SK-N-SH (cell line): ENCODE measurements at regions not wholly inside any gene's neighbourhood (a gene's known extent, or its start where the extent isn't known, plus 50 kb on each side); places are given as distances from the start of the nearest gene placed in this dataset.

Source experiments
- CTCF ChIA-PET: fragments of 300-600, 350-600 bp; formaldehyde crosslinking; extraction: SDS; loops from one replicate; lab custom pipeline; 2021; lab: Yijun Ruan, JAX
- POLR2A ChIA-PET: fragments of 350-600 bp; sonication (Branson Sonifier 250); formaldehyde crosslinking; extraction: SDS; loops from one replicate; lab custom pipeline; 2020; ENCODE audit warnings: antibody characterized with exemption, inconsistent platforms; lab: Yijun Ruan, JAX
- DNase-seq: peaks from one replicate; pipeline ENCODE4 v3.0.0; 2012
- H2AFZ ChIP-seq: fragments of 200-600 bp; sonication (generic); 2 replicates; pipeline ENCODE4 v1.8.1; 2016; ENCODE audit warnings: antibody characterized with exemption, mild to moderate bottlenecking, low read depth
- H3F3A ChIP-seq: fragments of 200-600 bp; sonication (generic); replicated peaks from 2 replicates; pipeline ENCODE3; 2016; ENCODE audit warnings: antibody characterized with exemption, mild to moderate bottlenecking; ENCODE audit not compliant: insufficient read depth
- H3K27ac ChIP-seq, 2 experiments: fragments of 200-500 bp in 1 of 2; fragments of 200-600 bp in 1 of 2; sonication (Bioruptor generic) in 1 of 2; sonication (generic), shearing (Covaris generic) in 1 of 2; 2 replicates each; pipeline versions ENCODE4 v1.5.1 to v1.6.1; 2014 to 2016; ENCODE audit warnings: low read depth in 2 of 2, inconsistent platforms in 1 of 2, low read length in 1 of 2, mild to moderate bottlenecking in 1 of 2, mixed read lengths in 1 of 2
- H3K27me3 ChIP-seq: fragments of 200-600 bp; sonication (generic), shearing (Covaris generic); 2 replicates; pipeline ENCODE4 v1.6.1; 2016; ENCODE audit warnings: mixed run types; ENCODE audit not compliant: insufficient read depth
- H3K36me3 ChIP-seq, 2 experiments: fragments of 200-500 bp in 1 of 2; fragments of 200-600 bp in 1 of 2; sonication (Bioruptor generic) in 1 of 2; sonication (generic) in 1 of 2; replicated peaks in 1 of 2; 2 replicates each; pipeline versions ENCODE3 to v1.5.1; 2014 to 2016; ENCODE audit warnings: low read length in 1 of 2, mild to moderate bottlenecking in 1 of 2; ENCODE audit not compliant: insufficient read depth in 2 of 2, control insufficient read depth in 1 of 2
- H3K4me1 ChIP-seq, 2 experiments: fragments of 200-500 bp in 1 of 2; fragments of 200-600 bp in 1 of 2; sonication (Bioruptor generic) in 1 of 2; sonication (generic), shearing (Covaris generic) in 1 of 2; 2 replicates each; pipeline versions ENCODE4 v1.5.1 to v1.6.1; 2014 to 2016; ENCODE audit warnings: low read depth in 1 of 2, low read length in 1 of 2, mixed run types in 1 of 2; ENCODE audit not compliant: insufficient read depth in 2 of 2, control insufficient read depth in 1 of 2
- H3K4me2 ChIP-seq: fragments of 200-600 bp; sonication (generic), shearing (Covaris generic); 2 replicates; pipeline ENCODE4 v1.6.1; 2017; ENCODE audit warnings: mixed run types
- H3K4me3 ChIP-seq, 2 experiments: fragments of 200-500 bp in 1 of 2; fragments of 200-600 bp in 1 of 2; sonication (Bioruptor generic) in 1 of 2; sonication (generic), shearing (Covaris generic) in 1 of 2; 2 replicates each; pipeline versions ENCODE4 v1.5.1 to v1.8.1; 2014 to 2016; ENCODE audit warnings: low read depth in 2 of 2, inconsistent platforms in 1 of 2, low read length in 1 of 2, mild to moderate bottlenecking in 1 of 2, mixed read lengths in 1 of 2, moderate library complexity in 1 of 2
- H3K79me2 ChIP-seq: fragments of 200-600 bp; sonication (generic); 2 replicates; pipeline ENCODE4 v1.8.1; 2017; ENCODE audit warnings: mild to moderate bottlenecking; ENCODE audit not compliant: insufficient read depth
- H3K9ac ChIP-seq: fragments of 200-600 bp; sonication (generic); 2 replicates; pipeline ENCODE4 v1.6.1; 2017; ENCODE audit warnings: mixed run types
- H3K9me2 ChIP-seq: fragments of 200-600 bp; sonication (generic); 2 replicates; pipeline ENCODE4 v1.6.1; 2017; ENCODE audit warnings: mixed run types
- H3K9me3 ChIP-seq: fragments of 200-600 bp; sonication (generic); 2 replicates; pipeline ENCODE4 v1.6.1; 2017; ENCODE audit warnings: mixed run types, mild to moderate bottlenecking, moderate library complexity
- H4K20me1 ChIP-seq: fragments of 200-600 bp; sonication (generic); 2 replicates; pipeline ENCODE4 v1.6.1; 2017; ENCODE audit warnings: mild to moderate bottlenecking, mixed run types; ENCODE audit not compliant: insufficient read depth
- CHD2 ChIP-seq: fragments of 150-350 bp; IDR thresholded peaks from 2 replicates; pipeline ENCODE4 v1.6.1; 2018; ENCODE audit warnings: low read length; ENCODE audit not compliant: partially characterized antibody
- CTCF ChIP-seq: fragments of 200-600 bp; sonication (generic); IDR thresholded peaks from 2 replicates; pipeline ENCODE4 v1.6.1; 2017; ENCODE audit warnings: antibody characterized with exemption, mild to moderate bottlenecking, moderate library complexity
- ELF1 ChIP-seq: IDR thresholded peaks from 2 replicates; pipeline ENCODE4 v1.4.0; 2012
- EZH2phosphoT487 ChIP-seq: fragments of 200-600 bp; sonication (generic); IDR thresholded peaks from 2 replicates; pipeline ENCODE4 v1.6.1; 2017; ENCODE audit warnings: low read depth, mixed run types, mild to moderate bottlenecking, antibody characterized with exemption, moderate library complexity, borderline replicate concordance
- FOXM1 ChIP-seq: IDR thresholded peaks from 2 replicates; pipeline ENCODE4 v1.4.0; 2012; ENCODE audit warnings: low read depth, mild to moderate bottlenecking
- GABPA ChIP-seq: IDR thresholded peaks from 2 replicates; pipeline ENCODE4 v1.4.0; 2012; ENCODE audit warnings: low read depth, mild to moderate bottlenecking
- JUND ChIP-seq: IDR thresholded peaks from 2 replicates; pipeline ENCODE4 v1.4.0; 2012
- MXI1 ChIP-seq: IDR thresholded peaks from 2 replicates; pipeline ENCODE4 v1.6.1; 2012; ENCODE audit warnings: mild to moderate bottlenecking, low read depth, low read length, improper control_type of control experiment
- NFIC ChIP-seq: IDR thresholded peaks from 2 replicates; pipeline ENCODE4 v1.4.0; 2012; ENCODE audit warnings: borderline replicate concordance
- PBX3 ChIP-seq: IDR thresholded peaks from 2 replicates; pipeline ENCODE4; 2012
- RCOR1 ChIP-seq: fragments of 150-350 bp; IDR thresholded peaks from 2 replicates; pipeline ENCODE4 v1.6.1; 2017; ENCODE audit warnings: antibody characterized with exemption, low read length
- REST ChIP-seq: IDR thresholded peaks from 2 replicates; pipeline ENCODE4 v1.6.1; 2012; ENCODE audit warnings: mild to moderate bottlenecking, low read depth, low read length, moderate library complexity
- RXRA ChIP-seq: IDR thresholded peaks from 2 replicates; pipeline ENCODE4 v1.4.0; 2012; ENCODE audit warnings: low read depth, mild to moderate bottlenecking, borderline replicate concordance
- SMC3 ChIP-seq: IDR thresholded peaks from 2 replicates; pipeline ENCODE4 v1.6.1; 2012; ENCODE audit warnings: low read depth, low read length, improper control_type of control experiment
- ZBTB33 ChIP-seq: IDR thresholded peaks from 2 replicates; pipeline ENCODE4 v1.4.0; 2012; ENCODE audit warnings: low read depth, borderline replicate concordance
- WGBS: methylation state at CpG from one replicate; pipeline ENCODE4 v1.1.6; 2017; ENCODE audit warnings: low lambda C conversion rate; 5-methylcytosine and 5-hydroxymethylcytosine counted together

- H3K4me1 ChIP-seq = no peaks in the 10 kb centered on the region
- no peaks in the 10 kb centered on the region for H3K36me3 ChIP-seq
- H3K9ac ChIP-seq = no peak overlapping the region
- H3K9me2 ChIP-seq = no peaks in the 10 kb centered on the region
- no peaks in the 10 kb centered on the region for H4K20me1 ChIP-seq
- H3F3A ChIP-seq = no peaks in the 10 kb centered on the region
- CTCF ChIA-PET = interaction anchor here (1.3 to 2.5 kb wide), 3 partner anchors 10 to 369 kb away, joined by 4 to 8 read pairs (median 4); no protein-coding TSS in a partner anchor
- POLR2A ChIA-PET = no interaction called here
- TF ChIP-seq ELF1 (no peak), SMC3 (no peak), CTCF (no peak), GABPA (no peak), EZH2phosphoT487 (no peak), NFIC (no peak), RXRA (no peak), JUND (no peak)
- TF ChIP-seq, all 33 proteins: peak for 0
- Histone ChIP-seq H3K27me3 (no peaks in the 10 kb centered on the region), H3K4me3 (no peak overlapping the region), H3K27ac (no peak overlapping the region), H3K4me2 (no peak overlapping the region), H3K79me2 (no peaks in the 10 kb centered on the region), H3K9me3 (no peaks in the 10 kb centered on the region), H2AFZ (no peak overlapping the region)
- 67% methylated on average over 6 of the region's 6 CpGs for WGBS
- no peak for DNase-seq
Measured at GRCh38 chr10:29033311-29033940, 255.4 kb upstream of the LYZL1 start.

GRCh38 chr10:29034592-29034991 lies 254.3 kb upstream of the LYZL1 start:
- Histone ChIP-seq H3K4me1 (no peaks in the 10 kb centered on the region), H3K9me2 (no peaks in the 10 kb centered on the region), H3K4me3 (no peak overlapping the region), H3K9me3 (no peaks in the 10 kb centered on the region), H3F3A (no peaks in the 10 kb centered on the region), H3K4me2 (no peak overlapping the region), H3K36me3 (no peaks in the 10 kb centered on the region), H3K9ac (no peak overlapping the region), H3K27me3 (no peaks in the 10 kb centered on the region), H3K27ac (no peak overlapping the region), H4K20me1 (no peaks in the 10 kb centered on the region), H2AFZ (no peak overlapping the region), H3K79me2 (no peaks in the 10 kb centered on the region)
- ChIA-PET CTCF (interaction anchor here (2.5 kb wide), 1 partner anchor 11 kb away, joined by 8 read pairs; no protein-coding TSS in a partner anchor), POLR2A (no interaction called here)
- WGBS = 42% methylated on average over 5 of the region's 5 CpGs
- TF ChIP-seq ZBTB33 (no peak), REST (no peak), MXI1 (no peak), SMC3 (no peak), CHD2 (no peak), RCOR1 (no peak), PBX3 (no peak), GABPA (no peak), FOXM1 (no peak), RXRA (no peak)
- DNase-seq = no peak
